HTR-8/SVneo (cell line): ENCODE measurements at regions not wholly inside any gene's neighbourhood (a gene's known extent, or its start where the extent isn't known, plus 50 kb on each side); places are given as distances from the start of the nearest gene placed in this dataset.

Experiments
- DNase-seq: peaks from one replicate; pipeline ENCODE4 v3.0.0; 2011; ENCODE audit warnings: low spot score, mixed read lengths; ENCODE audit not compliant: insufficient read length
- FAIRE-seq: peaks from 2 replicates; lab custom pipeline; 2011; peaks lifted over from hg19 to GRCh38; lab: Jason Lieb, UNC

DNA sequence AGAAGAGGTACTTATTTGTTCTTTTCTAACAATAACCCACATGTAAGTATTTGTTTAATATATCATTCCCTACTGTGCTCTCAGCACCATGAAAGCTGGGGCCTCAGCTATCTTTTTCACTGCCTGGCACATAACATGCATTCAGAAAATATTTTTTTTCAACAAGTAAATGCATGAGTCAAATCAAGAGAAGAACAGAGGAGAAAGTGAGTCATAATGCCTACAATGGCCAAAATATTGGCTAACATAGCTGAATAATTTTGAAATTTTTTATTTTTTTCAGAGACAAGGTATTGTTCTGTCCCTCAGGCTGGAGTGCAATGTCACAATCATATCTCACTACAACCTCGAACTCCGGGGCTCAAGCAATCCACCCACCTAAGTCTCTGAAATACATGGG lies 252.2 kb upstream of the ADAMTS5 start:
- DNase-seq = no peak
- FAIRE-seq = no peak

DNA sequence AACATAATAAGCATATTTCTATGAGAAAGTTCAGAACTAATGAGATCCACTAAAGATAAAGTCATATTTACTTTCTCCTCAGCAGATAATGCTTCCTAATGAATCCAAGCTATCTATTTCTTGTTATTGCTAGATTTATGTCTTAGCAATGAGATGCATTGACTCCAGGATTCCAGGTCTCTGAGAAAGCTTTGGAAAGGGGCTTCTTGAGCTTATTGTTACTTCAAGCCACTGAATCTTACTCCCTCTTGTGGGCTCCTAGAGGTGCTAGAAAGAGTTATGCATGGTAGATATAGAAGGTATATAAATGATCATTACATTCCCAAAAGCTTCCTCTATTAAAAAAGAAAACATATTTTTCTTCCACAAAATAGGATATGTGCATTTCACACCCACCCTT lies 246.4 kb upstream of the ADAMTS5 start:
- FAIRE-seq = no peak
- DNase-seq = no peak

DNA sequence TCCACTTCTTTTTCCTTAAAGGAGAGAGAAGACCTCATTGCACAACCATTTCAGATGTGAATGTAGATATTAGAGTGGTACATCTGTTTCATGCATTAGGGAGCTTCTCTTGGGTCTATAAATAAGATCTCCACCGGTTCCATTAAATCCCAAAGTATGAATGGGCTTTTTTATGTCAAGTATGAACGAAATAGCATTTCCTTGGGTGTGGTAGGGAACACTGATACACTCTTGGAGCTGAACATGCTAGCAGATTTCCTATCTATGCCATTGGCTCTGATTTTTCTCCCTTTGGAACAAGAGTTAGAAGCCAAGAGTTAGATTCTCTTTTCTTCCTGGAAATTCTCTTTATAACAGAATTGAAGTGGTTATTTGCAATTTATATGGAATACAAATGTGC lies 245.6 kb upstream of the ADAMTS5 start:
- no peak for FAIRE-seq

DNA sequence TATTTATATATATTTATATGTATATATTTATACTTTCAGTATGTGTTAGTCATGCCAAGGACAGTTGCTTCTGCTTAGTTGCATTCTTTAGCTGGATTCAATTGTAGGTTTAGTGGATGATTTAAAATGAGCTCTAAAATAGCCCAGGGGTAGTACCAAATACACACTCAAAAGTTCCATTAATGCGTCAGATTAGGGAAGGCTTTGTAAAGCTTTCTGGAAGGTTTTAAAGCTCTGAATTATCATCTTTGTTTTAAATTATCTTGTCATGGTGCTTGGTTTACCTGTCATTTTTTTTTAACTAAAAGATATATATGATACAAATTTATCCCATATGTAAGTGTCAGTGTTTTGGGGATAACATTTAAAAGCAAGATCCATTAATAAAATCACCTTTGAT lies 242.7 kb upstream of the ADAMTS5 start:
- FAIRE-seq (no peak), DNase-seq (no peak)

More for the DNA sequence above, 245.6 kb upstream of the ADAMTS5 start:
- no peak for DNase-seq

GRCh38 chr21:27206368-27206982 lies 239.6 kb upstream of the ADAMTS5 start:
- FAIRE-seq = no peak
- DNase-seq = peak; percentile 21

DNA sequence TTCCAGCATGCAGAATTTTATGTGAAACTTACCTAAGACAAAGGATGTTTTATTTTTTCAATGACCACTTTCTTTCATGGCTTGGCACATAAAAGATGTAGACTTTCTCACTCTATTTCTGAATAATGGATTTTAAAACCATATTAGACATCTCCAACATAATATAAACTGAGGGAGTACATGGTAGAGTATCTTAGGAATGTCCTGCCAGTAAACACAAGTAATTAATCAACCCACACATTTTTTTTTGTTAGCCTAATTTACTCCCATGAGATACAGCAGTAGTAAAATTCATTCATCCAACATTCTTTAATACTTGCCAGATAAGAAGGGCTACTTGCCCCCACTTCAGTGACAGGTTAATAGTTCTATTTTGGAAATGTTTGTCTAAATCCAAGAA lies 235.4 kb upstream of the ADAMTS5 start:
- no peak for FAIRE-seq
- DNase-seq = no peak

DNA sequence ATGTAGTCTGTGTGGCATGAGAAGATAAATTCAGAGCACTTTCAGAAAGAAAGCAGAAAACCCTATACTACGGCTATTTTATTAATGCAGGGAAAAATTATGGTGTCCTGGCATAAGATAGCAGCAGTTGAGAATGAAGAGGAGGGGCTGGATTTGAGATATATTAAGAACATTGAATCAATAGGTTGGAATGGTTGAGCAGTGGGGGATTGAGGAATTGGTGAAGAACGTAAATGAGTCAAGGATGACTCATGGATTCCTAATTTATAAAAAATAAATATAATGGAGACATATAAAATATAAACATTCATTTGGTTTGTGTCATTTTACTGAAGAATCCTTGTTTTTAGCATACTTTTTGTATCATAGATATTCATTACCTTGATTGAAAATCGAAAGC lies 234.3 kb upstream of the ADAMTS5 start:
- no peak for DNase-seq
- no peak for FAIRE-seq

GRCh38 chr21:27196651-27197050 lies 229.8 kb upstream of the ADAMTS5 start:
- DNase-seq (no peak), FAIRE-seq (no peak)

- no peak for DNase-seq
- FAIRE-seq = no peak
Measured at GRCh38 chr21:27192281-27192949, 225.5 kb upstream of the ADAMTS5 start.

DNA sequence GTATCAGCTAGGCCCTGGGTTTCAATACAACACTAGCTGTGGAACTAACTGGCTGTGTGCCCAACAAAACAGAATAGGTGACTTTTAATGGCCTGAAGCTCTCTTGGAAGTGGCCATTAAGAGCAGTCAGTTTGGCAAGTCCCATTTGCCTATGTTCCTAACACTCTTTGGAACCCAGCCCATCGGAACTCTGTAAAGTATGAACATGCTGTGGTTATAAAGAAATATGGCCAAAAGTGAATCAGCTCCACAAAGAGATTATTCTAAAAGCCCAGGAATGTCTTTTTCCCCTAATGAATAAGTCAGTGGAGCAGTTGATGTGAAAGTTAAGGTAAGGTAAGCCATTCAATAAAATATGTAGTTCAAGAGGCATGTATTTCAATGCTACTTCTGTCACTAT lies 223.7 kb upstream of the ADAMTS5 start:
- no peak for FAIRE-seq

DNA sequence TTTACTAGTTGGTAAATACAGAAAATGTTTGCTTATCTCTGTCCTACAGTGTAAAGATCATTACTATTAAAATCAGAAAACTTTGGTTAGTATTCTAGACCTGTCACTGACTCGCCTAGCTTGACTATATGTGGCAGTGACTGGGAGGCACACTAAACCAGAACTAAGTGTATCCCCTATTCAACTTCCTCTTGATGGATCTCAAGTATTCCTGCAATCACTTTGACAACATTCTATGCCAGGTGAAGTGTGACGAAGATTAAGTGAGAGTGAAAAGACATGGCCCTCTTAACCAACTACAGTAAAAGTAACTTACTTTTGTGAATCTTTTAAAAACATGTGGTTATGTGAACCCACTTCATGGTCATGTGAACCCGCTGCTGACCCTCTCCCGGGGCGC lies 223.0 kb upstream of the ADAMTS5 start:
- DNase-seq (no peak), FAIRE-seq (no peak)

More for the DNA sequence above, 223.7 kb upstream of the ADAMTS5 start:
- no peak for DNase-seq

- DNase-seq (no peak), FAIRE-seq (no peak)
Measured at GRCh38 chr21:27173053-27173452, 206.2 kb upstream of the ADAMTS5 start.

- FAIRE-seq (no peak), DNase-seq (no peak)
Measured at GRCh38 chr21:27171707-27172106, 204.8 kb upstream of the ADAMTS5 start.

DNA sequence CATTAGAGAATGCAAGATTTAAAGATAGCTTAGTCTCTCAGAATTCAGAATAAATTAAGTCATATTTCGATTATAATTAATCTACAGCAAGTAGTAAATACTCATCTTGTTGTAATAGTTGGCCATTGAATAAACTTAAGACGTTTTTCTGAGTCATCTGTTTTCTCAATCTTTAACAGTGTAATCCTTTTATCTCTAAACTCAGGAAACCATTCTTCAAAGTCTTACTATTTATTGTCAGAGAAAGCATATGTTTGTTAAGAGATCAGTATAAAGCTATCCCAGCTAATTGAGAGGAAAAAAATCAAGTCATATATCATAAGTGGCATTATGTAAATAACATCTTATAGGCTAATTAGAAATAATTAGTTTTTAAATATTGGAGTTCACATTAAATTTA lies 201.2 kb upstream of the ADAMTS5 start:
- DNase-seq = no peak
- no peak for FAIRE-seq

DNA sequence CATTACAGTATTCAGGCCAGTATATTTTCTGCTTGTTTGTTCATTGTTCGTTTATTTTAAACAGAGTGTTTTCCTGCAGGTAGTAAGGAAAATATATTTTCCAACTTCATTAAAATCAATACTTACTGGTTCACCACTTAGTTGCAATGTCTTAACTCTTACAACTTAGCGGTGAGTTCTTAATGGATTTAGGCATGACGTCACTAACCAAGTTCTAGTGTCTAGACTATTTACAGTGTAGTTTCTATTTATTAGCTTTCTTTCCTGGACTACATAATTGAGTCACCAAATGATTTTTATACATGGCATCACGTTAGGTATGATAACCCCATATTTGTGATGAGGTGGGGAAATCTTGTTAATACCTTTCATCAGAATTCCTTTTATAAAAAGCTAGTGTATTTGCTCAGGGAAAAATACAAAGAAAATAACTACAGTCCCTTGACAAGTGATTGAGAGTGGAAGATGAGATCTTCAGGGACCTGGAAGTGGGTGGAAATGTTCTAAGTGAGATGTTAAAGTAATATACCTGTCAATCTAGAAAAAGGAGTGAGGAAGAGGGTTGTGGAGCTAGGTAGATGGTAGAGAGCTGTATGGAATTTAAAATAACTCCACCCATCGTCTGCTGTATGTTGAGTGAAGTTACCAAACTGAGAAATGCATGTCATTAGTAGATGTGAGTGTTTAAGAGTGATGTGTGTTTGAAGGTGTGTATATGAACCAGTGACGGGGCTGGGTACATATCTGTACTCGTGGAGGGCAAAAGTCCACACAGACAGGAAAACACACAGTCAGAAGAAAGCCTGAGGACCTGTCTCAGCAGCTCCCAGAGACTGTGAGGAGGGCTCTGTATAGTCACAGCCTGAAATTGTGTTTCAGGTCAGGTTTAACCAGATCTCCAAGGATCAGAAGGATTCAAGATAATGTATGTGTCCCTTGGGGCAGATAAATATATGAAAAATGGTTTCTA lies 197.6 kb upstream of the ADAMTS5 start:
- DNase-seq (no peak), FAIRE-seq (no peak)

DNA sequence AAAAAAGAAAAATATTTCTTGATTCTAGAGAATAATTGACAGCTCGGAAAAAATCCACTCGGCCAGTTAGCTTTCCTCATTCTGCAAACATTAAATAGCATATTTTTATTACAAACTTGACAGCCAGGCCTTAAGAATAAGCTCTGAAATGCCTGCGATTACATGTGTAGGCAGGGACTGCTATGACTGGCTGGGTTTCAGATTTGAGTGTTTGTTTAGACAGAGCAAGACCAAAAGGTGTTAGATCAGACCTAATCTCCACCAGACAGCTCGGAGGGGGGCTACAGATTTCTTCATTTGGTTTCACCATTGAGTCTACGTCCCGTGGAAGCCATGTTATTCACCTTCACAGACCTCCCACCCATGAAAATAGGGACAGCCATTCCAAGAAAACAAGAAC lies 192.1 kb upstream of the ADAMTS5 start:
- no peak for DNase-seq
- FAIRE-seq = no peak

GRCh38 chr21:27157097-27157496 lies 190.2 kb upstream of the ADAMTS5 start:
- no peak for FAIRE-seq
- no peak for DNase-seq

GRCh38 chr21:27156666-27157065 lies 189.8 kb upstream of the ADAMTS5 start:
- no peak for FAIRE-seq
- DNase-seq = no peak

- DNase-seq = no peak
- no peak for FAIRE-seq
Measured at GRCh38 chr21:27155130-27155500, 188.2 kb upstream of the ADAMTS5 start.

GRCh38 chr21:27154451-27155129 lies 187.7 kb upstream of the ADAMTS5 start:
- DNase-seq (no peak), FAIRE-seq (no peak)

DNA sequence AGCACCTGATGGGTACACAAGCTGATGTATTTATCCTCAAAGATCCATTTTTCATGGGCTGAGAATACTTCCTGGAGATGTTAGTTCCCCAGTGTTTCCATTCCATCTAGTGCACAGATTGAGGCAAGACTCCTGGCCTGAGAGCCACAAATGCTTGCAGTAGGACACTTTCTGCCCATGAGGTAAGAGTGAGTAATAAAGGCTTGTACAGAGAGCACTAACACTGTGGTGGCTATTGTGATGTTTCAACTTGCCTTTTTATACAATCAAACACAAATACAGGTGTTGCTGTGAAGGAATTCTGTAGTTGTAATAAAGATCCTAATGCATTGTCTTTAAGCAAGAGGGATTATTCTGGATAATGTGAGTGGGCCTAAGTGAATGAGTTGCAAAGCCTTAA lies 186.1 kb upstream of the ADAMTS5 start:
- DNase-seq (no peak), FAIRE-seq (no peak)
